GM21723 (cell line): ENCODE measurements at regions not wholly inside any gene's neighbourhood (a gene's known extent, or its start where the extent isn't known, plus 50 kb on each side); places are given as distances from the start of the nearest gene placed in this dataset.
"Not testable (repeated sequence)": the region's sequence is repeated elsewhere in the genome, so short reads cannot be mapped to it uniquely, and the experiment has no call there.

Experiments used
- ATAC-seq: cut with Tn5 transposase; IDR thresholded peaks from one replicate; pipeline ENCODE4 v1.9.1; 2021; ENCODE audit warnings: mild to moderate bottlenecking, moderate library complexity; ENCODE audit not compliant: unreplicated experiment

DNA sequence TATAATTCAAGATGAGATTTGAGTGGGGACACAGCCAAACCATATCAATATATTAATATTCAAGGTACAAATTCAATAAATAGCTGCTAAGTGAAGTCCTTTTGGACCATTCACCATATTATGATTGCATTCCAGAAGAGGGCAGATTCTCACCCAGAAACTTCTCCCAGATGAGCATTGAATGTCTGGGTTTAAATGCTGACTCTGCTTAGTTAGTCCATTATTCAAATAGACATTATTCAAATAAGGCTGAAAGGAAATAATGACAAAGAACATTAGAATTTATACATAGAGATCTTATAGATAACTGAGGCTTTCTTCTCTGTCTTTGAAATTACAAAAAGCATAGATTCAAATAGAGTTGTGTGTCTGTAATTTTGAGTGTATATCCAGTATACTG, 579.4 kb upstream of the SLC8A1 start:
- no peak for ATAC-seq

DNA sequence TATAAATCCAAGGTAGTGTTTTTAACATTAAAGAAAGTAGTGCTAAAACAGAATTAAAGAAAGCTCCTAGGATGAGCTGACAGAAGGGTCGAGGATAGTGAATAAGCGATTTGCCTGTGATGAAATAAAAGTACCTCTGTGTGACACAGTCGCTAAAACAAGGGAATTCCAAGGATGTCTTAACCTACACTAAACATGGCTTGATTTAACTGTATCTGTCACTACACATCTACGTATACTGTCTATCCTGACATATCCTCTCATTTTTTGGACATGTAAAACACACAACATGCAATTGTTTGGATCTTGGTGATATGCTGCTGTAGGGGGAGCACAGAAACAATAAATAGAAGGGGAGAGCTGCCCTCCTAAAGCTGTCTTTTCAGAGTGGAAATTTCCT, 580.8 kb upstream of the SLC8A1 start:
- ATAC-seq: no peak

DNA sequence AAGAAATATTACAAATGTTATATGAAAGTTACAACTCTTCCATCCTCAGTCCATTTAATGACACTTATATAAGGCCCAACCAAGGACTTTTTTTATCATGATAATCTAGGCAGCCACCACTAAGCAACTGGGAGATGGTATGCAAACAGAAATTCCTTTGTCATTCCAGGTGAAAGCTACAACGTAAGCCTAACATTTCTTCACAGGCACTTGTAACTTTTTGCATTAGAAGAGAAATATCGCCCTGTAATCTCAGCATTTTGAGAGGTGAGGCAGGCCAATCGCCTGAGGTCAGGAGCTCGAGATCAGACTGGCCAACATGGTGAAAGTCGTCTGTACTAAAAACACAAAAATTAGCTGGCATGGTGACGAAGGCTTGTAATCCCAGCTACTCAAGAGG, 581.2 kb upstream of the SLC8A1 start:
- ATAC-seq: no peak

DNA sequence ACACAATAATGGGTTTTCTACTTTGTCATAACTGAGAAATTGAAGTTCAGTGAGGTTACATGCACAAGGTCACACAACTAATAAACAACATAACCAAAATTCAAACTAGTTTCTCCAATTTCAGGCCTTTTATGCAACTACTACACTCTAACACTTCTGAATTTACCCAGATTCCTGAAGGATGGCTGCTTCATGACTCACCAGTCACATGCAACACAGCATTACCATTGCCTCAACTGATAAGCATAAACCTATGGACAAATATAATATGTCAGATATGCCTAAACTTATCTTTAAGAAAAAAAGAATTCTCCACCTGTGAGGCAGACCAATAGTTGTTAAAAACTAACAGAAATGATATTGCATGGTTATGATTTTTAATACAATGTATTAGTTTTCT, 586.5 kb upstream of the SLC8A1 start:
- ATAC-seq: no peak

DNA sequence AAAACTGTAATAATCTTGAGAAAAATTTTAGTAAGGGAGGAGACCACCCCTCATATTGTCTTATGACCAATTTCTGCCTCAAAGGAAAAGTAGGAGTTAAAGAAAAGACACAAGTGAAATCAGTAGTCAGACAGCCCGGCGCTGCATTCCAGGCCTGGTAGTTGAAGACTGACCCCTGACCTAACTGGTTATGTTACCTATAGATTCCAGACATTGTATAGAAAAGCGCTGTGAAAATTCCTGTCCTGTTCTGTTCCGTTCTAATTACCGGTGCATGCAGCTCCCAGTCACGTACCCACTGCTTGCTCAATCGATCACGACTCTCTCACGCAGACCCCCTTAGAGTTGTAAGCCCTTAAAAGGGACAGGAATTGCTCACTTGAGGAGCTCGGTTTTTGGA, 587.9 kb upstream of the SLC8A1 start:
- not testable (repeated sequence) for ATAC-seq

DNA sequence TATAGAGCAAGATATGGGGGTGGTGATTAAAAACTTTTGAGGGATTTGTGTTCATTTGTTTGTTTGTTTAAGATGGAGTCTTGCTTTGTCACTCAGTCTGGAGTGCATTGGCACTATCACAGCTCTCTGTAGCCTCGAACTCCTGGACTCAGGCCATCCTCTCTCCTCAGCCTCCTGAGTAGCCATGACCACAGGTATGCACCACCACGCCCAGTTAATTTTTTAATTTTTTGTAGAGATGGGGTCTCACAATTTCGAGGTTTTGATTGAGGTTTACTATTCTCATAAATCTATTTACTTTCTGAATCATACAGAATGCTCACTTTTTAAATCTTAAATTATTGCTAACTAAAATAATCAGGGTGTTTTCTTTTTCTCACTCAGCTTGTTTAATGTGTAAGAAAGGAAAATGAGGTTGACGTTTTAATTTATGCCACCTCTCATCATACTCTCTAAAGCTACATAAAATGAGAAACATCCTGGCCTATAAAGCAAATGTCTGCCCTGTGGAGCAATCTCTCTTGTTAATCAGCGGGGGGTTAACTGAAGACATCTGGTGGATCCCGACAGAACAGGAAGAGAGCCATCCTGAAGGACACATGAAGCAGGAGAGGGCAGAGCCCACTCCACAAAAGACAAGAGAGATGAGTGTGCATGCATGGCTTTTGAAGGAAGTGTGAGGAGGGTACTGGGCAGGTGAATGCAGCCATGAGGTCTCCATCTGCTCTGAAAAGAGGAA, 589.1 kb upstream of the SLC8A1 start:
- ATAC-seq: no peak

DNA sequence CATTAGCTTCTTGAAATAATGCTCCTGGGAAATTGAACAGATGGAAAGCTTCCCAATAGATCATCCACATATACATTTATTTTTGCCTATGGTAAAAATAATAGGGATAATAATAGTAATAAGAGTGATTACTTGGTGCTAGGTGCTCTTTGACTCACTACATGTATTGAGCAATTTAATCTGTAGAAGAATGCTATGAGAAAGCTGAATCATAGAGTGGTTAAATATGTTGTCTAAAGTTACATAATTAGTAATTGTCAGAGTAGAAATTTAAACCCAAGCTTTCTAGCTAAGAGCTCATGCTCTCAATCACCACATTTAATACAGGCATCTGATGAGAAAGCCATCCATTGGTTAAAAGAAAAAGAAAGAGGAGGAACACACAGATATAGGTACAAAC, 590.5 kb upstream of the SLC8A1 start:
- ATAC-seq: no peak

DNA sequence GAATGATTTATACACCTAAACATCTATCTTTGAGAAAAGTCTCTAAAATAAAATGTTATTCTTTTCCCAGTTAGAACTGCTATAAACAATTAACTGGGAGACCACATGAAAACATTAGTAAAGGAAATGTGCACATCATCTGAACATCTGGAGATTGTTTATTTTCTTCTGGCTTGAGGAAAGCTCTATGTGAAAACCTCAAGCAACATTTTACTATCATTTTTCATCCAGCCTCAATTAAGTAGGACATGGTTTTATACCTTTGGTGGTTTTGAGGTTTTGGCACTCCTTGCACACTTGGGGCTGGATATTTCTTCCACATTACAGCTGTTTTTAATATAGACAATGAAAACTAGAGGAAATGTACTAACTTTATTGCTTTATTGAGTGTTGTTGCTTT, 609.5 kb upstream of the SLC8A1 start:
- ATAC-seq: no peak

DNA sequence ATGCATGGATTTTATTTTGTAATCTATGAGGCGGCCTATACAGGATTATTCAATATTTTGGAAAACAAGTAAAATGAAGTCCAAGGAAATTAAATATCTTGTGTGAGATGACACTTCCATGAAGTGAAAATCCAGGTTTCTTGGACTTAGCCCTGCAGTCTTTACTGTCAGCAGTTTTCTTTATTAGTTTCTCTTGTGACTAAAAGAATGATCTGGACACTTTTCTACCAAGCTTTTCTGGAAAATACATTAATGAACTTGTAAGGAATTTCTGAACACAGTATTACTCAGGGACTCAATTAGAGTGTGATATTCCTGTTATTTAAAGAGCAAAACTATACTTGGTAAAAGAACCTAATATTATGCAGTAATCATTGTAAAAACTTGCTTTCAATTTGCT, 610.4 kb upstream of the SLC8A1 start:
- no peak for ATAC-seq

DNA sequence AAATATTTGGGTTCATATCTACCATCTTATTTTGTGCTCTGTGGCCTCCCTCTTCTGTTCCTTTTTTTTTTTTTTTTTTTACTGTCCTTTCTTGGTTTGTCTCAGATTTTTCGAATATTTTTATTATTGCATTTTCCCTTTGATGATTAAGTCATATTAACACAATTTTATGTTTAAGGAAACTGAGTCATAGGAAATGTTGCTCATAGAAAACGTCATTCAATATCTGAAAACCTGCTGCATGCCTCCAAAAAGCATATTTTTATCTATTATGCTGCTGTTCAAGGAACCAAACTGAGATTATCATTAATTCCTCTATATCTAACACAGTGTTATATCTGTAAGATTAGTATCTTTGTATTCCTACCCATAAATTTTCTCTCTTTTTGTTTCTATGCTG, 614.3 kb upstream of the SLC8A1 start:
- ATAC-seq: no peak

DNA sequence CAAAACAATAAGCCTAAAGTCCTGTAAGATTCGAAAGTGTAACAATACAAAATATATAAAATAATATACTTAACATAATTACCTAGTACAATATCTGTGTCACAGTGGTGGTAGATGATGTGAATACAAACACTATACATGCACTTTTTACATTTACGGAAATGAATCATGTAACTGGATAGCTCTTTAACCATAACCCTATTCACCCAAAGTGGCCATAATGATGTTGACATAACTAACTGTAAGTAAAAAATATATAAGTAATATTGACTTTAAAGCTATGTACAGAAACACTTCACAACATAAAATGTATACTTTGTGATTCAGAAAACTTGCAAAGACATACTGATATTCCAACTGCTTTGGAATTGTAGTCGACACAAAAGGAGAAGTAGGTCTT, 616.9 kb upstream of the SLC8A1 start:
- ATAC-seq: no peak

DNA sequence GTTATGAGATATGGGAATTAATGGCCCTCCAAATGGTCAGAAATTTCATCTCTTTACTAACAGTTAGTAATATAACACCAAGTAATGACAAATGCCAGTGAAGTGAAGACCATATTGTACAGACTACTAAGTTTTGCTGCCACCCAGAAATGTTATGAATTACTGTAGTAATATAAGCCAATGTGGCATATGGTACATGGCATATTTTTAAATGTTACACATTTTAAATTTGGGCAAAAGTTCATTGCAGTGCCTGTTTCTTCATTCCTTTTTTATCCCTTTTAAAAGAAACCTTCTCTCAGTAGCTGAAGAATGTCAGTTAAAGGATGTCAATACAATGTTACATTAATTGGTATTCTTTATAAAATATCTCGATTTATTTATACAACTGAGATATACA, 626.5 kb upstream of the SLC8A1 start:
- ATAC-seq: no peak

DNA sequence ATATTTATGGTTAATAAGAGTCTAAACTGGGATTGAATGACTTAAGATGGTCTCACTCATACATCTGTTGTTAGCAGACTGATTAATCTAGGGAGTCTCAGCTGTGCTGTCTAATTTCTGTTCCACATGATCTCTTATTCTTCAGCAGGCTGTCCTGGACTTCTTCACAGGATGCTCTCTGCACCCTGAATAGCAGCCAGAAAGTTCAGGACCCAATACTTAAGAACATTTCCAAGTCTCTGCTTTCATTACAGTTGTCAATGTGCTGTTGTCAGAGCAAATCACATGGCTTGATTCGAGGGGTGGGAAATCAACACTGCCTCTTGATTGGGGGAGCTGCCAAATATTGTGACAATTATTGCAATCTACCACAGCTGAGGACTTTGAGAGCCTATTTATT, 627.1 kb upstream of the SLC8A1 start:
- no peak for ATAC-seq

DNA sequence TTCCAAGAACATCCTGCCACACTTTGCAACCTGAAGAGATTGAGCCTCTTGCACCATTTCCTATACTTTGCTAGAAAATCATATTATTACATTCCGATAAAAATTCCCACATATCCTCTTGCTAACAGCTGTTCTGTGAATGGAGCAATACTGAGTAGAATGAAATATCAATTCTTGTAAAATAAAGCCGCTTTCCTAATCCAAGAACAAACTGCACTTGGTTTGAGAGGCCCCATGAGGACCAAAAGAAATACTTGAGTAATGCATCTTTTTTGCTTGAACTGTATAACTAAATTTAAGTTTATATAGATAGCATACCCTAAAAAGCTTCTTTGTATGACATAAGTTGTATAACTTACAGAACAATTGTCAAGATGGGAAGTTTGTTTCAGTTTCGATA, 632.4 kb upstream of the SLC8A1 start:
- no peak for ATAC-seq

DNA sequence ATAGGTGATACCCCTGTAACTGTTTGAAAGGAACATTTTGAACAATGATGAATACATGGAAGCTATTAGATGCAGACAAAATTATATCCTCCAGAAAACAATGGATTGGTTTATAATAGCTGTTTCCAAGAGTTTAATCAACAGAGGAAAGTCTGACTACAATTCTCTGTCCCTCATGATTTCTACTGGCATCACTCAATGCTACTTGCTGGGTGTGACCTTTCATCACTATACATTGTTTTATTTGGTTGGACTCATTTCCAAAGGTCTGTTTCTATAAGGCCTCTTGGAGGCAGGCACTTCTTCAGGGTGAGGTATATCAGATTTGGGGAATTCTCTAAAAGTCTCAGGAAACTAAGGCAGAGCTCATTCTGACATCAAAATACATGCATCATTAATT, 636.1 kb upstream of the SLC8A1 start:
- no peak for ATAC-seq

DNA sequence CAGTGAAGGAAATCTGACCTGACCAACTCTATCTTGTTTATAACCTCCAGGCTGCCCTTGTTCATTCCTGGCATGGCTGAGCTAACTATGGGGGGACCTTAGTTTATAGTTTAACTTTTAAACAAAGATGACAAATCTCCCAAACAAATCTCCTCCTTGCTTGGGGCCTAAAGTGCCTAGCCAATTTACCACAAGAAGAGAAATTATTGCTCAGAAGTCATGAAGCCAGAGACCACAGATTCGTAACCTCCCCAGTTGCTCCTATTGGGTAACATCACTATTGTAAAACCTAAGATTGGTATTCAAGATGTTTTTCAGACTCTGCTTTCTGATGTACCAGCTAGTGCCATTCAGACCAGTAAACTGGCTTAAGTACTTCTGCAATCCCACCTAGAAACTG, 649.4 kb upstream of the SLC8A1 start:
- ATAC-seq: no peak

DNA sequence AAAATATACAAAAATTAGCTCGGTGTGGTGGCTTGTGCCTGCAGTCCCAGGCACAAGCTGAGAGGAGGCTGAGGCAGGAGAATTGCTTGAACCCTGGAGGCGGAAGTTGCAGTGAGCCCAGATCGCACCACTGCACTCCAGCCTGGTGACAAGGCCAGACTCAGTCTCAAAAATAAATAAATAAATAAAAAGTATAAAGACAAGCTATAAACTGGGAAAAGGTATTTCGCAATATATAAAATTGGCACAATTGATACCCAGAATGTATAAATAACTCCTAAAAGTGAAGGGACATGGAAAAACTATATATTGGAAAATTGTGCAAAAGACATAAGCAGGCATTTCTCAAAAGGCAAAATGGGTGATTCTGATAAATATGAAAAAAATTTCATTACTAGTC, 657.9 kb upstream of the SLC8A1 start:
- no peak for ATAC-seq

DNA sequence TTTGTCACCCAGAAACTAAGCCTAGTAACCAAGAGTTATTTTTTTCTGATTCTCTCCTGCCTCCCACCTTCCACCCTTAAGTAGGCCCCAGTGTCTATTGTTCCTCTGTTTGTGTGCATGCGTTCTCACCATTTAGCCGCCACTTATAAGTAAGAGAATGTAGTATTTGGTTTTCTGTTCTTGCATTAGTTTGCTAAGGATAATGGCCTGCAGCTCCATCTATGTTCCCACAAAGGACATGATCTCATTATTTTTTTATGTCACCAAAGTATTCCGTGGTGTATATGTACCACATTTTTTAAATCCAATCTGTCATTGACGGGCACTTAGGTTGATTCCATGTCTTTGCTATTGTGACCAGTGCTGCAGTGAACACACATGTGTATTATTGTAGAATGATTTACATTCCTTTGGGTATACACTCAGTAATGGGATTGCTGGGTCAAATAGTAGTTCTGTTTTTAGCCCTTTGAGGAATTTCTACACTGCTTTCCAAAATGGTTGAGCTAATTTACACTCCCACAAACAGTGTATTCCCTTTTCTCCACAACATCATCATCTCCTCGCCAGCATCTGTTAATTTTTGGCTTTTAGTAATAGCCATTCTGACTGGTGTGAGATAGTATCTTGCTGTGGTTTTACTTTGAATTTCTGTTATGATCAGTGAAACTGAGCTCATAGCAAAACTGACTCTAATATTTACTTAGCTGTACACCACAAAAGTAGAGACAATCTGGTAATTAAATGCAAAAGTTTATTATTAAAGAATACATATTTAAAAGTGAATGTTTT, 660.1 kb upstream of the SLC8A1 start:
- no peak for ATAC-seq

DNA sequence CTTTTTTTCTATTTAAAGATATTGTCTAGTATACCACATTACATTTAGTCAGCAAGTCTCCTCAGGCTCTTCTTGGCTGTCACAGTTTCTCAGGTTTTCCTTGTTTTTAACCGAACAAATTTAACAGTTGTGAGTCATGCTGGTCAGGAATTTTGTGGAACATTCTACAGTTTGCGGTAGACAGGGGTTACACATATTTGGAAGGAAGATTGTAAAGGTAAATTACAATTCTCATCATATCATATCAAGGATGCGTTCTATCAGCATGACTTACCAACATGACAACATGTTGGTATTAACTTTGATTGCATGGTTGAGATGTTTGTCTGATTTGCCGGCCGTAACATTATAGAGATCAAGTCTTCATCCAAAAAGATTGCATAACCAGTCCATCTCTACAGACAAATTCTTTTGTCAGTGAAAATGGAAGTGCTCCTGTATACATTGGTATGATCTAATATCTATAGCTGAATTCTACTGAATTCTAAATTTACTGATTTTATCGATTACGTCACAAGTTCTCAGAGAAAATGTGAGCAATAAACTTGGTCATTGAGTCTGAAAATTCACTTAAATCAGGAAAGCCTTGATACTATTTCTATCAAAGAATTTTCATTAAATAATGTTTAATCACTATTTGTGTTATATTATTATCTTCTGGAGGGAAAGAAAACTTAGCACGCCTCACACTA, 664.4 kb upstream of the SLC8A1 start:
- no peak for ATAC-seq

DNA sequence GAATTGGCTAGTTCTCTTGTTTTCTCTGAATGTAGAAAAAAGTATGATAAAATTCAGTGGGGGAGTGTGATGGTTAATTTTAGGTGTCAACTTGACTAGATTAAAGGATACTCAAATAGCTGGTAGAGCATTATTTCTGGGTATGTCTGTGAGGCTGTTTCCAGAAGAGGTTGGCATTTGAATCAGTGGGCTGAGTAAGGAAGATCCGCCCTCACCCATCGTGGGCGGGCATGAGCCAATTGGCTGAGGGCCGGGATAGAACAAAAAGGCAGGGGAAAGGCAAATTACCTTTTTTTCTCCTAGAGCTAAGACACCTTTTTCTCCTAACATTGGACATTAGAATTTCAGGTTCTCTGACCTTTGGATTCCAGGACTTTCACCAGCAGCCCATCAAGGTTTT, 667.6 kb upstream of the SLC8A1 start:
- no peak for ATAC-seq

DNA sequence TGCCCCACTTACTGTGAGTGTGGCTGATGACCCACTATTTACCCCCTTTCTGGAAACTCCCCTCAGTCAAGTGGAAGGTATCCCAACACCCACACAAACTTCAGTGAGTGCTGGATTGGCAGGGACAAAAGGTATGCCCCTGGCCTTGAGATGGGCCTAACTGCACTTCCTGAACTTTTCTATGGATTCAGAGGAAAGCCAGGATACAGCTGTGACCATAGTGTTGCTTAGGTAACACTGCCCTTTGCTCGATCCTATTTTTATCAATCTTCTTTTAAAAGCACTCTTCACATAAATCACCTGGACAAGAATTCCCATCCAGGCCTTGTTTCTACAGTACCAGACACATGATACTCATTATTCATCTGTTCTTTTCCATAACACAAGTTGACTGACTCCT, 671.5 kb upstream of the SLC8A1 start:
- ATAC-seq: no peak

DNA sequence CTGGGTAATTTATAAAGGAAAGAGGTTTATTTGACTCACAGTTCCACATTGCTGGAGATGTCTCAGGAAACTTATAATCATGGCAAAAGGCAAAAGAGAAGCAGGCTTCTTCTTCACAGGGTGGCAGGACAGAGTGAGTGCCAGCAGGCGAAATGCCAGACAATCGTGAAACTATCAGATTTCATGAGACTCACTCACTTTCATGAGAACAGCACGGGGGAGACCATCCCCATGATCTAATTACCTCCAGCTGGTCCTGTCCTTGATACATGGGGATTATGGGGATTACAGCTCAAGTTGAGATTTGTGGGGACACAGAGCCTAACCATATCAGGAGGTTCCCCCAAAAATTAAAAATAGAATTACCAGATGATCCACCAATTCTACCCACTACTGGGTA, 675.5 kb upstream of the SLC8A1 start:
- ATAC-seq: no peak
